NCI-H2081 (cell line): ENCODE measurements at regions not wholly inside any gene's neighbourhood (a gene's known extent, or its start where the extent isn't known, plus 50 kb on each side); places are given as distances from the start of the nearest gene placed in this dataset.
"Not testable (repeated sequence)": the region's sequence is repeated elsewhere in the genome, so short reads cannot be mapped to it uniquely, and the experiment has no call there.

Experiments
- DNase-seq, 2 experiments: peaks; one replicate each; lab custom pipeline; 2025; lab: John Stamatoyannopoulos, UW

GRCh38 chr7:22066522-22066921 is 120.8 kb upstream of the CDCA7L start:
- DNase-seq: peak; percentile 80 to 93

- DNase-seq: no peak
Measured at GRCh38 chr7:22064816-22065215, 119.1 kb upstream of the CDCA7L start.

- DNase-seq: no peak
Measured at GRCh38 chr7:22061775-22062174, 116.1 kb upstream of the CDCA7L start.

GRCh38 chr7:22060863-22061262 is 115.2 kb upstream of the CDCA7L start:
- no peak for DNase-seq

- DNase-seq: no peak
Measured at GRCh38 chr7:22060197-22060596, 114.5 kb upstream of the CDCA7L start.

GRCh38 chr7:22055226-22055625 is 109.5 kb upstream of the CDCA7L start:
- no peak for DNase-seq

- DNase-seq: no peak
Measured at GRCh38 chr7:22052674-22053365, 107.1 kb upstream of the CDCA7L start.

- peak; percentile 91 to 98 for DNase-seq
Measured at GRCh38 chr7:22051886-22052673, 106.4 kb upstream of the CDCA7L start.

- DNase-seq: no peak
Measured at GRCh38 chr7:22049766-22050500, 104.2 kb upstream of the CDCA7L start.

- no peak for DNase-seq
Measured at GRCh38 chr7:22043367-22043766, 97.7 kb upstream of the CDCA7L start.

GRCh38 chr7:22040923-22041595 is 95.4 kb upstream of the CDCA7L start:
- DNase-seq: no peak

GRCh38 chr7:22039670-22040069 is 94.0 kb upstream of the CDCA7L start:
- DNase-seq: peak; percentile 28 to 74

- DNase-seq: not testable (repeated sequence)
Measured at GRCh38 chr7:22032356-22032755, 86.7 kb upstream of the CDCA7L start.

GRCh38 chr7:22028656-22029055 is 83.0 kb upstream of the CDCA7L start:
- not testable (repeated sequence) for DNase-seq

GRCh38 chr7:22027475-22027874 is 81.8 kb upstream of the CDCA7L start:
- no peak for DNase-seq

GRCh38 chr7:22025983-22026382 is 80.3 kb upstream of the CDCA7L start:
- DNase-seq: no peak

GRCh38 chr7:22025075-22025474 is 79.4 kb upstream of the CDCA7L start:
- DNase-seq: no peak

- no peak for DNase-seq
Measured at GRCh38 chr7:22019931-22020330, 74.2 kb upstream of the CDCA7L start.

- peak in 1 of 2 experiments; percentile 12 for DNase-seq
Measured at GRCh38 chr7:22016507-22016906, 70.8 kb upstream of the CDCA7L start.

GRCh38 chr7:22013711-22014110 is 68.0 kb upstream of the CDCA7L start:
- DNase-seq: no peak

GRCh38 chr7:22008683-22009082 is 63.0 kb upstream of the CDCA7L start:
- DNase-seq: no peak

GRCh38 chr7:22008087-22008486 is 62.4 kb upstream of the CDCA7L start:
- peak in 1 of 2 experiments; percentile 19 for DNase-seq
